ENCODE measurements at regions not wholly inside any gene's neighbourhood (a gene's known extent, or its start where the extent isn't known, plus 50 kb on each side); places are given as distances from the start of the nearest gene placed in this dataset.
"Not testable (repeated sequence)": the region's sequence is repeated elsewhere in the genome, so short reads cannot be mapped to it uniquely, and the experiment has no call there.

GRCh38 chr15:83335542-83335941, 51.1 kb upstream of the BNC1 start:
- DNase-seq, result not testable (repeated sequence)

- no peak for DNase-seq
Observed at GRCh38 chr15:83339396-83339795, 54.9 kb upstream of the BNC1 start.

GRCh38 chr15:83340087-83340486, 55.6 kb upstream of the BNC1 start:
- no peak for DNase-seq

GRCh38 chr15:83346342-83346741, 61.9 kb upstream of the BNC1 start:
- DNase-seq, result no peak

GRCh38 chr15:83352119-83352518, 67.7 kb upstream of the BNC1 start:
- no peak for DNase-seq

- peak; percentile 81 for DNase-seq
Observed at GRCh38 chr15:83356501-83357399, 72.3 kb upstream of the BNC1 start.

- no peak for DNase-seq
Observed at GRCh38 chr15:83358972-83359564, 74.6 kb upstream of the BNC1 start.

GRCh38 chr15:83362706-83363105, 78.2 kb upstream of the BNC1 start:
- DNase-seq, result no peak

DNA sequence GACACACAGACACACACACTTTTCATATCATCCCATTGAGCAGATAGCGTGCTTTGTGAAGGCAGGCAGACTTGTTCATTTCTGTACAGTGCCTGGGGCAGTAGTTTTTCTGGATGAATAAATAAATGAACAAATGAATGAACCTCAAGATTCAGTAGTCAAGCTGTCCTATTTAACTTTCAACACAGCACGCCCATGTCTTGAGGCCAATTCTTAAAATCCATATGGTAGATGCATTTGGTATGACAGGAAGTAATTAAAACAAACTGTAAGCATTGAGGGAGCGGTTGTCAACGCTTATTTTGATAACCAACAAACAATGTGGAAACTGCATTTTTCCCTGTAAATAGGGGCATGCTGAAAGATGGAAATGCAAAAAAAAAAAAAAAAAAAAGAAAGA, 80.0 kb upstream of the BNC1 start:
- no peak for DNase-seq

DNA sequence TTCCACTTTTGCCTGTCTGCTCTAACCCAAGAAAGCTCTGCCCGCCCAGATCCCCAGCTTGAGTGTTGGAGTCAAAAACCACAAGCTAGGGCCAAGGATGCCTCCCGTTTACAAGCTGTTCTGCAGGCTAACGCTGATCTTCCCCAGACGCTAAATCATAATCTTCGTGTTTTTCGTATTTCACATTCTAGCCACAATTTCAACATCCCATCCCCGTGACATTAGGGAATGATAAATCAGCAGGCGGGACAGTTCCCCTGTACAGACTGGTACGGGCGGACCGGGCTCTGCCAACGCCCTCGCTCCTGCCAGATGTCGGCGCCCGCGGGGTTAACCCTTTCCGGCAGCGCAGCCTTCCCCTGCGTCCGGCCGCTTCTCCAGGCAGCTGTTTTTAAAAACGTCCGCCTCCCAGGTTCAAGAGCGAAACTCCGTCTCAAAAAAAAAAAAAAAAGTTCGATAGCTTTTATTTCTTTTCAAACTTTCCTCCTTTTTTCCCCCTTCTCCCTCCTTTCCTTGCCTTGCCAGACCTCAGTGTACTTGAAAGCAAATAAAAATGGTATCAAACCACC, 81.0 kb upstream of the BNC1 start:
- DNase-seq, result peak; percentile 81

DNA sequence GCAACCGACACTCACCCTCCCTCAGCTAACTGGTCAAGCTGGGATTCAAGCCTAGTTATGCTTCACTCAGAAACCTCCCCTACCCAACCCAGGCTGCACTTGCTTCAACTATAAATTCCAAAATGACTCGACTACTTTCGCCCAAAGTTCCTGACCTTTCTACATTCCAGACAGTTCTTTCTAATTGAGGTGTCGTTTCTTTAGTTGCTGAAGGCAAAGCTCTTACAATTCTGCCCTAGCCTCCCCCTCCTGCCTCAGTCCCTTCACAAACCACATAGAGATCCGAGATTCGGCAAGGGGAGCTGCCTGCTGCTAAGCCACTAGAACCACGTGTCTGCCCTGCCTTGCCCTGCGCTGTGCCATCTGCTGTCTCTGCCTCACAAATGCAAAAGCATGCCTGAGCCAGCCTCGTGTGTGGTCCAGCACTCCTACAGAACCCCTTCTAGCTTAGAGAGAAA, 74.7 kb upstream of the SH3GL3 start:
- peak; percentile 15 for DNase-seq

GRCh38 chr15:83378921-83379578, 68.1 kb upstream of the SH3GL3 start:
- DNase-seq, result no peak

DNA sequence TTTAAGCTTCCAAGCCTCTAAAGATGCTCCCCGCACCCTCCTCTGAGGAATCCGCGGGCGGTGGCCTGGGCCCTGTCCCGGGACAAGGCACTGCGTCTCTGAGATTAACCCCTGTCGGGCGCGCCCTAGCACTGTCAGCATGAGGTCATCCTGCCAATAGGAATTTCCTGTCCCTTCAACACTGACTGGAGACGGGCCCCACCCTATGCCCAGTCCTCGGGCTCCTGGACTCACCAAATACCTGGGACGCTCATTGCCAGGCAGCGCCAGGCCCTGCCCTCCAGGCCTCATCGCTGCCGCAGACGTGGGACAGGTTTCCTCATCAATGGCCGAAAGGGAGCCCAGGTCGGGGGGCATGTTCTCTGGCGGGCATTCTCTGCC, 67.6 kb upstream of the SH3GL3 start:
- no peak for DNase-seq

DNA sequence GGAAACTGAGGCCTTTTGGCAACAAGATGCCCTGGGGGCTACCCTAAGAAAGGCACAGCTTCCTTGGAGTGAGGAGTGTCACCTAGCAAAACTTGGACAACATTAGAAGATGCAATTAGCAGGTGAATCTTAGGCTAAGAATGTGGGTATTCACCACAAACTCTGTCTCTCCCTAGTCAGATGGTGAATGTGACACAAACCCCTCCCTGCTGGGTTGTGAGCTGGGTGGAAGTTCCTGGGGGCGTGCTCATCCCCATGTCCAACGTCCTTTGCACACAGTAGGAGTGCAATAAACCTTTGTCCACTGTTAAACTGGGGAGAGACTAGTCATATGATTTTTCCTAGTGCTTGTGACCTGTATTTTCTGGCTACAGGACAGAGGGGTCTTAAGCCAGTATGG, 67.1 kb upstream of the SH3GL3 start:
- DNase-seq, result peak; percentile 27

DNA sequence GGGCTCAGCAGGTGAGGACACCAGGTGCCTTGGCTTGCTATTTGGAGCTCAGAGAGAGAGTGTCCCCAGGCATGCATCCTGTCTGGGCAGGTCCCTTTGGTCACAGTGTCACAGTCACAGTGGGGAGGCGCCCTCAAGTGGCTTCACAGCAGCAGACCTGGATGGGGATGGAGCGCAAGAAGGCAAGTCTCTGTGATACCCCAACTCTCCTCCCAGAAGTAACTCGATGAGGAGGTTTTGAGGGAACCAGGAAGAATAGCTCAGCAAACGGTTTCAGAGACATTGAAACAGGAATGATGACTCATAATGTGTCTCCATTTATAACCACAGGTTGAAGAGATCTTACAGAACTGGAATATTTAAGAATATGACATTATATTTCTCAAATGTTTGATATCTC, 66.5 kb upstream of the SH3GL3 start:
- DNase-seq, result peak; percentile 33

DNA sequence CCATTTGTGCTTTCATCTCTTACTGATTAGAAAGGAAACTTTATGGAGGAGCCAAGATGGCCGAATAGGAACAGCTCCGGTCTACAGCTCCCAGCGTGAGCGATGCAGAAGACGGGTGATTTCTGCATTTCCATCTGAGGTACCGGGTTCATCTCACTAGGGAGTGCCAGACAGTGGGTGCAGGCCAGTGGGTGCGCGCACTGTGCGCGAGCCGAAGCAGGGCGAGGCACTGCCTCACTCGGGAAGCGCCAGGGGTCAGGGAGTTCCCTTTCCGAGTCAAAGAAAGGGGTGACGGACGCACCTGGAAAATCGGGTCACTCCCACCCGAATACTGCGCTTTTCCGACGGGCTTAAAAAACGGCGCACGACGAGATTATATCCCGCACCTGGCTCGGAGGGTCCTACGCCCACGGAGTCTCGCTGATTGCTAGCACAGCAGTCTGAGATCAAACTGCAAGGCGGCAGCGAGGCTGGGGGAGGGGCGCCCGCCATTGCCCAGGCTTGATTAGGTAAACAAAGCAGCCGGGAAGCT, 63.5 kb upstream of the SH3GL3 start:
- not testable (repeated sequence) for DNase-seq

DNA sequence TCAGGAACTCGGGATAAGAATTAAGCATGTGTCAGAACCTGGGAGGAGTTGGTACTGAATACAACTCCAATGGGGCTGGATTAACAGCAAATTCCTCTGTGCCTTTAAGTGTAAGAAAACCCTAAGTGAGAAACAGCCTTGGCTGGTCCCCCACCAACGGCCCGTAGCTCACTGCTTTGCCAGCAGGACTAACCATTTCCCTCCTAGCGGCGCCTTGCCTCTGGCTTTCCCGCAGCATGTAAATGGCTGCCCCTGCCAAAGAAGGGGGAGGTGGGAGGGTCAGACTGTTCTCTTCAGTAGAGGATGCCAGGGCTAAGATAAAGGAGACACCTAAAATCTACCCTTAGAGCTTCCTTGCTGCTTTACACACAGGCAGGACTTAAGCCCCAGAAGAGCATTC, 51.0 kb upstream of the SH3GL3 start:
- DNase-seq, result peak; percentile 4

Data from fibroblast of skin of abdomen (primary cell).